Erythroblast (primary cell): ENCODE measurements at regions not wholly inside any gene's neighbourhood (a gene's known extent, or its start where the extent isn't known, plus 50 kb on each side); places are given as distances from the start of the nearest gene placed in this dataset.

ENCODE experiments used
- DNase-seq, 2 experiments: peaks; one replicate each; lab custom pipeline; 2025; lab: John Stamatoyannopoulos, UW
- GATA1 ChIP-seq: IDR thresholded peaks from 2 replicates; pipeline ENCODE4 v1.6.1; 2011; ENCODE audit warnings: low read depth, mild to moderate bottlenecking, control low read depth, low read length, moderate library complexity
- POLR2A ChIP-seq: IDR thresholded peaks from 2 replicates; pipeline ENCODE4 v1.6.1; 2011; ENCODE audit warnings: mild to moderate bottlenecking, low read length

DNA sequence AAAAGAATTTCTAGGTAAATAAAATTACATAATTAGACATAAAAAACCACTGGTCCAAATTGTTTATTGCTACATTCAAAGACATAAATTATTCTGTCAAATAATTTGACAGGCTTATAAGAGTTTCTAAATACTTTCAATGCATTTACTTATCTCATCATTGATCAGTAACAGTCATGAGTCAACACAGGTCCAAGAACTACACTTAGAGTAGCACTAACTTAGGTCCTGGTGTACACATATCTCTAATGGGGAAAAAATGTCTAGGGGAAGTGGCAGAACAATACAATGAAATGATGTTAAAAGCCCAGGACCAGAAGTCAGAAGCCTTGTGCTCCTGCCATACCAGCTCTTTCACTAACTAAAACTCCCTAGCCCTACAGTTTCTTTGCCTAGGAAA lies 96.5 kb upstream of the SLCO6A1 start:
- TF ChIP-seq POLR2A (no peak), GATA1 (no peak)
- no peak for DNase-seq

DNA sequence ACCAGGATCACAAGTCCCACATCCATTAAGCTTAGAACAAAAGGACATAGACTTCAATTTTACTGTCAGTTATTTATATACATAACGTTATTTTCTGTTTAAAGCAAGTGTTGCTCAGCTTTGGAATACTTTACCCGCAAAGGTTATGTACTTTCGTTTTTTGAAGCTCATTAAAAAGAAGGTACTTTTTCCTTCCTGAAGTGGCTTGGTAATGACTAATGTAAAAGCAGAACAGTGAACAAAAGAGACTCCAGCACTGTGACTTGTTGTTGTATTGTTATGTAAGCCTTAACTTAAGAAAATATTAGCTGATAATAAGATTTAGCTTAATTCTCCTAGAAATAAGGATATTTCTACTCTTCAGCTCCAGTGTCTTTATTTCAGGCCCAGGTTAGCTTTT lies 97.3 kb upstream of the SLCO6A1 start:
- no peak for DNase-seq
- TF ChIP-seq GATA1, result no peak
- TF ChIP-seq POLR2A, result no peak

DNA sequence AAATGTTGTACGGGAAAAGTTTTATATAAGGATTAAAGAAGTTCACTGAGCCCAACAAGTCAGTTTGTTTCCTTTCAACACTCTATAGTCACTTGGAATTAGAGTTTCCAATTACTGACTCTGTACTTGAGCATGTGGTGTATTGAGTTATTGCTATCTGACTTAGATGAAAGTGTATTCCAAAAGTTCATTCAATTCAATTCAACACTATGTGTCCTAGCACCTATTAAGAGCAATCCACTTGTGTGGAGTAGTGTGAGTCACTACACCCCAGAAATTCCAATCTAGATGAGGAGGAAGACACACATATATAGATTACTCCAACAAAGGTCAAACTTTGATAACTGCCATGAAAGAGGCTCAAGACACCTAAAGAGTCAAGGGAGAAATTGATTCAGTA lies 98.2 kb upstream of the SLCO6A1 start:
- TF ChIP-seq POLR2A (no peak), GATA1 (no peak)
- DNase-seq, result no peak

DNA sequence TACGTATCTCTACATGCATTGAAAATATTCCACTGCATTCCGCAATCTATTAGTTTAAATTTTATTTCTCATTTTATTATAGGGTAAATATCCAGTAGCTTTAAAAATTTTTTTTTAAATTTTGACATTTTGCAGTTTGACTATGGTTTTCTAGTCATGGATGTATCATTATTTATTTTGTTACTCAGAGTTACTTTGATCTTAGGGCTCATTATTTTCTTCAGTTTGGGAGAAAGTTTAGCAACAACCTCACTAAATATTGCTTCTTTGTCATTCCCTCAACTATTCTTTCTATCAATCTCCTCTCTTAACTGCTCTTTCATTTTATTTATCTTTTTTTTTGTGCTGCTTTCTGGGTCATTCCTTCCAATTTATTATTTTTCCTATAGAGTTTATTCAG lies 100.5 kb upstream of the SLCO6A1 start:
- no peak for TF ChIP-seq GATA1
- TF ChIP-seq POLR2A, result no peak

DNA sequence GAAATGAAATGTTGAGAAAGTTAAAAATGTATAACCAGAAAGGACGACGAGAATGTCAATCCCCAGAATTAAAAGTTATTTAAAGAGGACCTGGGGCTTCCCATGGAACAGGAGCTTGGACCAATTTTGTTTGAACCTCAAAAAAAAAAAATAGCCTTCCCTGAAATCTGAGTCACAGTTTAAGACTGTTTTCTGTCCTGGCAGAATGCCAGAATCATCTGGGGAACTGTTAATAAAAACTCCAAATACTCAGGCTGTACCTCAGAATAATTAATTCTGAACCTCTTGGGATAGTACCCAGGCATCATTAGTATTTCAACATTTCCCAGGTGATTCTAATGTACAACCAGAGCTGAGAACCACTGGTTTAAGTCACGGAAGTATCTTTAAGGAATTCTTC lies 102.2 kb upstream of the SLCO6A1 start:
- TF ChIP-seq GATA1, result no peak
- TF ChIP-seq POLR2A, result no peak
- no peak for DNase-seq

More for the DNA sequence above, 100.5 kb upstream of the SLCO6A1 start:
- no peak for DNase-seq

DNA sequence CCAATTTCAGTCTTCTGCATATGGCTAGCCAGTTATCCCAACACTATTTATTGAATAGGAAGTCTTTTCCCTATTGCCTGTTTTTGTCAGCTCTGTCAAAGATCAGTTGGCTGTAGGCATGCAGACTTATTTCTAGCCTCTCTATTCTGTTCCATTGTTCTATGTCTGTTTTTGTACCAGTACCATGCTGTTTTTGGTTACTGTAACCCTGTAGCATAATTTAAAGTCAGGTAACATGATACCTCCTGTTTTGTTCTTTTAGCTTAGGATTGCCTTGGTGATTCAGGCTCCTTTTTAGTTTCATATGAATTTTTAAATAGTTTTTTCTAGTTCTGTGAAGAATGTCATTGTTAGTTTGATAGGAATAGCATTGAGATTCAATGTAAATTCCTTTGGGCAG lies 104.9 kb upstream of the SLCO6A1 start:
- no peak for DNase-seq
- TF ChIP-seq GATA1 (no peak), POLR2A (no peak)

DNA sequence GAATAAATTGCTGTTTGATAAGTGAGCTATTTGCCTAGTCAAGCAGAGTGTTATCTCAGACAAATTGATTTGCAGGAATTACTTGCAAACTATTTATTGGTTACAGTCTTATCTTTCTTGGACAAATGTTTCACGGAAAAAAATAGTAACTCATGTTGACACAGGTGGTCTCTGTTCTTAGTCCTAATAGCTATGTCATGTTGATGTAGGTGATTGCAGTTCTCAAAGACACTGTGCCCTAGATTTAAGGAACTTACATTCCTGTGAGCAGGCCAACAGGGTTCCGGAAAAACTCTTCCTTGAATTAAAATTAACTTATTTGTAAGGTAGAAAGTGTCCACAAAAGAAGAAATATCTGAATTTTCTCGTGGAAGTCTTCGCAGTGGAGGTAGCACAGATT lies 109.6 kb upstream of the SLCO6A1 start:
- no peak for DNase-seq
- TF ChIP-seq POLR2A (no peak), GATA1 (no peak)

DNA sequence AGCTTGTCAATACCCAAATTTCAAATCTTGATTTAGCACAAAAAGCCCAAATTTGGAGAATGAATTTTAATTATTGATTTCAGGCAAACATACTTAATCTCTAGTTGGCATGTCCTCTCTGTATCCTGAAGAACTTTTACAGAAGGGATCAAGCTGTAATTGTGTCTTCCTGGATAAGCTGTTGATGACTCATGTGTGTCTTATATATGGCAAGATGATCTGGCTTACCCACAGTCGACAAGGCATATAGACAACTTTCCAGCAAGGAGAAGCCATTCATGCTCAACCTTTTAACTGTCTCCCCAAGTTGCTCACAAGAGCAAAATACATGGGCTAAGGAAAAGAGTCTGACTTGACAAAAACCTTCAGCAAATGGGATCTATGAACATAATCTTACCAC lies 112.5 kb upstream of the SLCO6A1 start:
- no peak for DNase-seq
- TF ChIP-seq GATA1 (no peak), POLR2A (no peak)

DNA sequence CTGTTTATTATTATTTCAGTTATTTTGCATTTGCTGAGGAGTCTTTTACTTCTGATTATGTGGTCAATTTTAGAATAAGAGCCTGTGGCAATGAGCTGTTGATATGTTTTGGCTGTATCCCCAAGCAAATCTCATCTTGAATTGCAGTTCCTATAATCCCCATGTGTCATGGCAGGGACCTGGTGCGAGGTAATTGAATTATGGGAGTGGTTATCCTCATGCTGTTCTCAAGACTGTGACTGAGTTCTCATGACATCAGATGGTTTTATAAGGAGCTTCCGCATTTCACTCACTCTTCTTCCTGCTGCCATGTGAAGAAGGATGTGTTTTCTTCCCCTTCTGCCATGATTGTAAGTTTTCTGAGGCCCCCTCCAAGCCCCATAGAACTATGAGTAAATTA lies 114.9 kb upstream of the SLCO6A1 start:
- no peak for DNase-seq
- TF ChIP-seq GATA1 (no peak), POLR2A (no peak)

DNA sequence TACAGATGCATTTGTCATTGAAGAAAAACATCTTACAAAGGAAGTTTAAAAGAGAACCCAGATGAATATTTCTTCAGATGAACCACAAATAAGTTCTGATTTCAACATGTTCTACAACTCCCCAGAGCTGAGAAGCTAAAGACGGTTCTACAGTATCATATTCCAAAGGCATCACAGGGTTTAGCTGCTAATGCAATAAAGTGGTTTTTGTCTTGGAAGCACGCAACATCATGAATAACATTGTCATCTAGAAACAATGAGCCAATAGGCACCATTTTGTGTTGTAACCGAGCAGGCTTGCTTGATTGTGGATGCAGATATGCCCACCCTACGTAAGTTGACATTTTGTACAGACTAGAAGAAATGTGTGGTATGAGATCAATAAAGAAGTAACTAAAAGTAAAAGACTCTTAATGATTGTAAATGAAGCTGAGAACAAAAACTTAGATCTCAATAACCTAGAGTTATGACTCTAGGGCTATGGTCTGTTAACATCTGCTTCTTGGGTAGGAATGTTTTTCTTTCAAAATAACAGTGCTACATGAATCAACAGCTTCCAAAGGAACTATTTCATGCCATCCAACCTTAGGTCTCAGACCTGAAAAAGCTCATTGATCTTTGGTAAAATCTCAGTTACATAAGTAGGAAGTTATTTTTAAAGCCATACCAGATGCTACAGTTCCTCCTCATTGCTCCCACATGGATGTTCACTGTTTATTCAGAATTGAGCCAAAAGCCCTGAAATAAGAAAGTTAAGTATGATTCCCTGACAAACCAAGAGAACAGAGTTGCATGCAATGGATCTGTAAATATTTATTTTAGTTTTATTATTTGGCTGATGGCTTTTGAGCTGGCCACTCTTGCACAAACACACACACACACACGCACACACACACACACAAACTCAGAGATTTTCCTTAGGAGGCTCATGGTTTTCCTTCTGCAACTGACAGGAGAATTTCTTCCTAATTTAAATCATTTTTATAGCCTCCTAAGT lies 118.7 kb upstream of the SLCO6A1 start:
- no peak for DNase-seq

DNA sequence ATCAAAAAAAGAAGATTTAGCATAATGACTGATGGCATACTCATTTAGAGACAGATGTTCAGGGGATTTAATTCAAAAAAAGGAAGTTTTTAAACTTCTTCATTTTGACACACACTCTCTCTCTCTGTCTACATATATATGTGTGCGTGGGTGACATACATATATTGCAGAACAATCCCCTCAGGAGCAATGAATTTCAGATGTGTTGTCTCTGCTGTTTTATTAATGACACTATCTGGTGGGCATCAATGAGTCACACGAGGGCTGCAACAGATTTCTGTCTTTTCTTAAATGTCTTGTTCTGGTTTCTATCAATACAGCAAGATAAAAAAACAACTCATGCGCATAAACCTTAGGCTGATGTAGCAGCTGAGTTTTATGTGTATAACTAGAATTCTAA lies 123.5 kb upstream of the SLCO6A1 start:
- DNase-seq, result no peak
- TF ChIP-seq GATA1 (no peak), POLR2A (no peak)

More for the DNA sequence above, 118.7 kb upstream of the SLCO6A1 start:
- TF ChIP-seq GATA1 (no peak), POLR2A (no peak)

DNA sequence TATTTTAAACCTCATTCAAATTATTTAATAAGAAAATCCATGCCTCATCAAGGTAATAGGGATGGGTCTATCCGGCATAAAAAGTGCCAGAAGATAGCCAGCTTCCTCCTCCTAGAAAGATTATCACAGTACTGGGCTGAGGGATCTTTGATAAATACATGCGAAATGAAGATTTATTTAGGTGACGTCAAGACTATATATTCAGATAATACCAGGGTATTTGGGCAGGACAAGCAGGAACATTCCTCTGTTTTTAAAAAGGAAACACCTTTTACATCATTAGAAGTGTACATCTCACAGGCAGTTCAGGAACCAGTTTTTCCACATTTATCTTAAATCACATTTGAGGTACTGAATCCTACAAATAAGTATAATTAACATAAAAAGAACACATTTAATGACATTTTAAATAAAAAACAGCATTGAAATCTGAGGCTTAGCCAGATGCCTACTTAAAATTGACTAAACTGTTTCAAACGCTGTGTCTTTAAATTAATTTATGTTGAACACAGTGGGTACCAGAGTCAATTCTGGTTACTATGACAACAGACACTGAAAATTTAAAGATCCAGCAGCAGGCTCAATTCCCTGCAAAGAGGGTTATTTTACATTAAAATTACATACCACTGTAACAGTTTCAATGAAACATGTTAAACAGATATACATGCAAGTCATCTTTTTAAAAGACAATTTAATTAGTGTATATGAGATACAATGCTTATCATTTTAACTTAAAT lies 124.7 kb upstream of the SLCO6A1 start:
- TF ChIP-seq GATA1 (no peak), POLR2A (no peak)
- DNase-seq, result no peak

DNA sequence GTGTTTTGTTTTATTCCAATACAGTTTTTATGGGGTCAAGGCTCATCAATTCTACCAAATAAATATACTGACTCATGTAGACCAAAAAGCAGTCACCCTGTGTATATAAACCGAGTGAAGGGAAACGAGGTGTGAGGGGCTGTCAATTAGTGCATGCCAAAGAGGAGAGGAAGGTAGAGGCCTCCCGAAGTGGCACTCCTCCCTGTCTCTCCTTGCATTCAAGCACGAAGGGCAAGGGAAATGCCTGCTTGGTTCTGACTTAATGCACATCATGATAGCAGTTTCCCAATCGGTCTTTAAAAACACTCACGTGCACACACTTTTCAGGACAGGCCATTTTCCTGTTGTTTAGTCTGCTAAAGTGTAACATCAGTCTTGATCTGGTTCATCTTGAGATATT lies 125.6 kb upstream of the SLCO6A1 start:
- TF ChIP-seq POLR2A (no peak), GATA1 (no peak)
- DNase-seq, result no peak

DNA sequence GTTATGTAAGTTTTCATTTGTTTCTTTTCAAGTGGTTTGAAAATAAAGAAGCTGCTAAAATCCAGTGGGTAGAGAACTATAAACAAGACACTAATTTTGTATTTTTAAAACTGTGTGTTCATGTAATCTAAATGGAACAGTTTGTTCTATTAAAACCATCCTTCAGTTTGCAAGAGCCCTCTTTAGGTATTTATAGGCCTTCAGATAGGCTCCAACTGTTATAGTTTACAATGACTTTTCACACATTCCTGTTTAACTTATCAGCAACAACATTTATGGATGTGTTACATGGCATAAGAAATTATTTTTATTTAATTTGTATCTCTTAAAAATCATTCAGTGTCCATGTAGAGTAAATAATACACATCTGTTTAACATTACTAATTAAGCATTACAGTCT lies 126.7 kb upstream of the SLCO6A1 start:
- TF ChIP-seq POLR2A (no peak), GATA1 (no peak)
- no peak for DNase-seq
